DMS 273 (cell line): ENCODE measurements at regions not wholly inside any gene's neighbourhood (a gene's known extent, or its start where the extent isn't known, plus 50 kb on each side); places are given as distances from the start of the nearest gene placed in this dataset.
A peak's percentile ranks its signal among the peaks of the same experiment; 100 is the strongest.

ENCODE experiments used
- DNase-seq: peaks from one replicate; lab custom pipeline; 2025; ENCODE audit not compliant: unreplicated experiment; lab: John Stamatoyannopoulos, UW

DNA sequence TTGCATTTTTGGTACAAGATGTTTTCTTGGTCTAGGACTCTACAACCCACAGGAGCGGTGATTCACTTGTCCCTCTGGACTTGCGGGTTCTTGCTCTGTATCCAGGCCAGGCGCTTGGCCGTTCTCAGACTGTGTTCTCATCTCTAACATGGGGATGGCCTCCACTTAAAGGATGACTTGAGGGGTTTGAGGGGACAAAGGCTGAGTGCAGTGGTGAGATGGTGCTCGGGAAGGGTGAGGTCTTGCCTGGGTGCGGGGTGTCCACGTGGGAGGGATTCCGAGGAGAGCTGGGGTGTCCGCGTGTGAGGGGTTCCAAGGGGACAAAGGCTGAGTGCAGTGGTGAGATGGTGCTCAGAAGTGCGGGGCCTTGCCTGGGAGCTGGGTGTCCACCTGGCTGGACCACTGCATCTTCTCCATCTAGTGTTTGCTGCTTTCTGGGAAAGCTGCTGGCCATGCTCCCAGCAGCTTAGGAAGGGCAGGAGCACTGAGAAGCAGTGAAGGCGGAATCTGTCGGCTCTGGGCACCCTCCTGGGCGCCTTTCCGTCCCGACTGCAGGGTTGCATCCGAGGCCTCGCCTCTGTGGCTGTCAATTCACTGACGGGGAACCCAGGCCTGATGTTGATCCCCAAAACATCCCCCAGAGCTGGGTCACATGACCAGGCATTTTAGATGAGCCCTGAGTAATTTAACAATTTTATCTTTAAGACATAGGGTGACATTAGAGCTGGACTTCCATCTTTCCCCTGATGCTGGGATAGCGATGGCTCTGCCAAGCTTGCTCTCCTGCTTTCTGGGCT, 280.5 kb upstream of the IRX4 start:
- DNase-seq = no peak

DNA sequence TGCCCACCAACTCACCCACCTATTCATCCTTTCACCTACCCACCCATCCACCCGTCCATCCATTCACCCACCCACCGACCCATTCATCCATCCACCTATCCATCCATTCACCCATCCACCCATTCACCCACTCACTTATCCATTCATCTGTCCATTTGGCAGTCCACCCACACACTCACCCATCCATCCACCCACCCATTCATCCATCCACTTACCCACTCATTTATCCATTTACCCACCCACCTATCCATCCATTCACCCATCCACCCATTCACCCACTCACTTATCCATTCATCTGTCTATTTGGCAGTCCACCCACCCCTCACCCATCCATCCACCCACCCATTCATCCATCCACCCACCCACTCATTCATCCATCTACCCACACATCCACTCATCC, 278.1 kb upstream of the IRX4 start:
- DNase-seq = no peak

DNA sequence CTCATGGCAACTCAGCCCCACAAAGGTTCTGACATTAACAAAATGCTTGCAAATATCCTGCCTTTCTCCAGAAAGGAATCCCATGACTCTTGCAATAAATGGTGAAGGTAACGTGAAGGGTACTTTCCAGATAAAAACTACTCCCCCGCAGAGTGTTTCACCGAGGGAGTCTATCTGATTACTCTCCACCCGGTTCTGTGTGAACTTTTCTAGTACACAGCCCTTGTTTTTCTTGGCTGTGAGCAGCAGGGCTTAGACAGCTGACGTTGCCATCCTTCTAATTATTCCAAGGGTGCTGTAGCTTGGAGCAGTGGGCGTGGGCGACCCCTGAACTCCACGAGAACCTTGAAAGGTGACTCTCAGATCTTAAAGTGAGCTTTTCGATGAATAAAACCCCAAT, 276.0 kb upstream of the IRX4 start:
- DNase-seq = no peak

DNA sequence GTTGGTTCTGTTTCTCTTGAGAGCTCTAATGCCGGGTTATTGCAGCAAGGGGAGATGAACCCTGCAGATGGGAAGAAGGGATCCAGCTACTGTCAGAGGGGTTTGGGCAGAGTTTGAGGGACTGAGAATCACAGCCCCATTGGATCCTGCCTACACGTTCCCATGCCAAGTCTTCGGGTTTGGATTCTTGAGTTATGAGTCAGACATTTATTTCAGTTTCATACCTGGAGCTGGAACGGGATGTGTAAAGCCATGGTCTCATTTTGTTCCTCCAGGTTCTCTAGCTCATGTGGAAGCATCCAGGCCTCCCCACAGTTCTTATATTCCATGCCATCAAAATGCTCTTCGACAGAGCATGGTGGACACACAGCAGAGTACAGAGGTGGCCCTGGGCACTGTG, 275.4 kb upstream of the IRX4 start:
- DNase-seq = no peak

DNA sequence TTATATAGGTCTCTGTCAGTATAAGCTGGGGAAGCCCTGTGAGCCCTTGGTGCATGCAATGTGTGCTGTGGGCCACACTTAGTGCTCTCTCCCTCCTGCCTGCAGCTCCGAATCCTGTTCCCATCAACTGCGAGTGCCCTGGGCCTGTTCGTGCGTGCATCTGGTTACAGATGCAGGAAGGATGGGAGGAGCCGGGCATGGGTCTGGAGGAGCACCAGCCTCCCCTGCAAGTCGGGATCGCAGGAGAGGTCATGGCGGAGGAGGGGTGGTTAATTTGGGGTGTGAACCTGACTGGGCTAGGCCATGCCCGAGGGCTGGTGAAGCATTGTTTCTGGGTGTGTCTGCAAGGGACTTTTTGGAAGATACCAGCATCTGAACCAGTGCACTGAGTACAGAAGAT, 274.6 kb upstream of the IRX4 start:
- DNase-seq = no peak

DNA sequence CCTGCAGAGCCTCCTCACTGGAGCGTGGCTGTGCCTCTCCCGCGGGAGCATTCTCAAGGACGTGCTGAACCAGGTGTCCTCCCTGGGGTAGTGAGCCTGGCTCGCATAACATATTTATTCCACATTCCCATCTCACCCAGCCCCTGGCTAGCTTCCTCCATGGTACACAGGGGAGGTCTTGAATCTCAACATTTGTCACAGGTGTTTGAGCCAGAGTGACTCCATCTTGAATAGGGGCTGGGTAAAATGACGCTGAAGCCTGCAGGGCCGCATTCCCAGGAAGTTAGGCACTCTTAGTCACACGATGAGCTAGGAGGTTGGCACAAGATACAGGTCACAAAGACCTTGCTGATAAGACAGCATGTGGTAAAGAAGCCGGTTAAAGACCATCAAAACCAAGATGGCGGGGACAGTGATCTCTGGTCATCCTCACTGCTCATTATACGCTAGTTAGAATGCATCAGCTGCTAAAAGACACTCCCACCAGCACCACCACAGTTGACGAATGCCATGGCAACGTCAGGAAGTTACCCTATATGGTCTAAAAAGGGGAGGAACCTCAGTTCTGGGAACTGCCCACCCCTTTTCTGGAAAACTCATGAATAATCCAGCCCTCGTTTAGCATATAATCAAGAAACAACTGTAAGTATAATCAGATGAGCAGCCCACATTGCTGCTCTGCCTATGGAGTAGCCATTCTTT, 273.8 kb upstream of the IRX4 start:
- no peak for DNase-seq

DNA sequence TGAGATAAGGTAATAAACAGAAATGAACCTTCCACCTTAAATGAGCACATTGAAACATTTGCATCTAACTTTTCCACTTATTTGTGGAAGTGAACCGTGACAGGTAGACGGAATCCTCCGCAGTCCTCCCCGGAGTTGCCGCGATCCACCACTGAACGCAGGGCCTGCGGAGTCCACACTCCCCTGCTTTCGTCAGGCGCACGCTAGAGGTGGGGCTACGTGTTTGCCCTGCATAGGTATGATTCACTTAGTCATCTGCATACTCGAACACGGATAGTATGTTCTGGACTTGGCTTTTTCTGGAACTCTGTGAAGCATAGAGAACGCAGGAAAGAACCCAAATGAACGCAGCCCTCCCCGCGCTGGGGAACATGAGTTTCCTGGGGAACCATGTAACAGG, 272.8 kb upstream of the IRX4 start:
- DNase-seq = no peak

DNA sequence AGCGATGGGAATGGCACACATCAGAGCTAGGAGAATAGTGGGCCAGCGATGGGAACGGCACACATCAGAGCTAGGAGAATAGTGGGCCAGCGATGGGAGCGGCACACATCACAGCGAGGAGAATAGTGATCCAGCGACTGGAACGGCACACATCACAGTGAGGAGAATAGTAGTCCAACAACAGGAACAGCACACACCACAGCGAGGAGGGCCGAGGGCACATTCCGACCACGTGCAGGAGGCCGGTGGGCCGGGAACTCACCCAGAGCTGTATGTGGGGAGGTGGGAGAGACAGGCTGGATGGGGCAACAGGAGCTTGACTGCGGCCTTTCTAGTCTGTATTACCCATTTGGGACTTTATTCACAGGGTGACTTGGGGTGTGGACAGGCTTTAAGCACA, 271.1 kb upstream of the IRX4 start:
- DNase-seq = no peak

DNA sequence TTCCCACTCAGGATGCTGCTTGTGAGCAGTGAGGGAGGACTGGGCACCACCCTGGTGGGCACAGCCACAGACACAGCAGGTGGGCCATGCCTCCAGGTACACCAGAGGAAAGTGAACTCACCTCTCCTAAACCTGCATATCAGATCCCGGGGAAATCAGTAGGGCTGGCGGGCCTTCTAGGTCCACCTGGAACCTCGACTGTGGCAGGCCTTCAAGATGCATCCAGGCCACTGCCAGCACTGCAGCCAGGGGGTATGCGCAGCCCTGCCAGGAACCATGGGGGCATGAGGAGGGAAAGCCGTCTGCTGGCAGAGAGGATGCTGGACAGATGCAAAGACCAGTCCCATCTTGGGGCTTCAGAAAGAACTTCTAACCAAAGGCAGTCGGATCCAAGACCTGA, 270.6 kb upstream of the IRX4 start:
- no peak for DNase-seq

DNA sequence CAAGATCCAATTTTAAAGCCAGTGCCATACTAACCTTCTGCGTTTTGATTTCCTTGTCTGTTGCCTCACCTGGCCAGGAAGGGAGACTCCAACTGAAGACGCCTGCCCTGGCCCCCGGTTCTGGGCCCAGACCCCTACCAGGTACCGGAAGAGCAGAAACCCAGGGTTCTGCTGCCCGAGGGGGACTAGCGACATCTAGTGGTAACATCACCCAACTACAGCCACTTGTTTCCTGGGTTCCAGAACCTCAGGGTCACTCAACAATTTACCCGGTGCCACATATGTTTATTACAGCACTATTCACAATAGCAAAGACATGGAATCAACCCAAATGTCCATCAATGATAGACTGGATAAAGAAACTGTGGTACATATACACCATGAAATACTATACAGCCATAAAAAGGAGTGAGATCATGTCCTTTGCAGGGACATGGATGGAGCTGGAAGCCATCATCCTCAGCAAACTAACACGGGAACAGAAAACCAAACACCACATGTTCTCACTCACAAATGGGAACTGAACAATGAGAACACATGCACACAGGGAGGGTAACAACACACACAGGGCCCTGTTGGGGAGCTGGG, 268.7 kb upstream of the IRX4 start:
- peak; percentile 32 for DNase-seq

DNA sequence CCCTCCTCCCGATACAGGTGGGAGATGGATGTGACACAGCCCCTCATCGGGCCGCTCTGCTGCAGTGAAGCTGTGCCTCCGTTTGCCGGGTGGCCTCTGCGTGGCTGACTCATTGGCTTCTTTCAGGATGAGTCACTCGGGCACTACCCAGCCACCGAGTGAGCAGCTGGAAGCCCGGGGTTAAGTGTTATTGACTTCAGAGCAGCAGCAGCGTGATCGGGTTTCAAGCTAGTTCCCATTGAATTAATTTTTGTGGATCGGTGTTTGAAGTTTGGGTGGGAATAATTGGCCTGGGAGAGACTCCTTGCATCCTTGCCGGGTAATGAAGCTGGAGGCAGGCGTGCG, 266.4 kb upstream of the IRX4 start:
- no peak for DNase-seq

DNA sequence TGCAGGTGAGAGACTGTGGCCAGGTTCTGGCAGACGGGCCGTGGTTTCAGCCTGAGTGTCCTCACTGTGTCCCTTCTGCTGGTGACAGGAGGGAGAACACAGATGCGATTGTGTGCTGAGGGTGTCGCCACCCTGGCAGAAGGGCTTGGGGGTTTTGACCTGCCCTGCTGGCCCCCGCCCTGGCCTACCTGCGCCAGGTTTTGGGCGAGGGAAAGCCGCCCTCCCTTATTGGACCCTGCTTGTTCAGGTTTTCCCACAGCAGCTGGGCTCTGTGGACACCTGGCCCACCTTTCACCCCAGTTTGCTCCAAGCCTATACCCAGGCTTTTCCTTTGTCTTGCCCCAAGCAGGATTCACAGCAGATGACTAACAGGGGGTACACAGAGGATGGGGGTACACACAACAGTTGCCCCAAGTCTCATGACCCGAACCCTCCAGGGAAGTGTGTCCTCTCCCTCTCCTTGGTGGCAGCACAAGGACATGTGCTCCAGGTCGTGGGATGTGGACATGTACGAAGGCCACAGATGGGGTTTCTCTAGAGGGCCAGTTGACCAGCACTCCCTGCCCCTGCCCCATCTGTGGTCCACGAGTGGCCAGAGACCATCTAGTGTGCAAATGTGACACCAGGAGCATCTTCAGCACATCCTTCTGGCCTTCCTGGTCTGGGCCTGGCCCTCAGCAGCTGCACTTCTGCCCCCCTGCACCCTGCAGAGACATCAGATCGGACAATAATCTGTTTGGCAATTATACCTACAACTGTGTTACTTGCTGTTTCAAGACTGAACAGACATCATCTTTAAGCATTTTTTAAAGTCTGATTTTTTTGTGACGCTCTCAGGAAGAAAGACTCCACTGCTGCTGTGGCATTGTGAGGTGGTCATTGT, 265.8 kb upstream of the IRX4 start:
- no peak for DNase-seq

DNA sequence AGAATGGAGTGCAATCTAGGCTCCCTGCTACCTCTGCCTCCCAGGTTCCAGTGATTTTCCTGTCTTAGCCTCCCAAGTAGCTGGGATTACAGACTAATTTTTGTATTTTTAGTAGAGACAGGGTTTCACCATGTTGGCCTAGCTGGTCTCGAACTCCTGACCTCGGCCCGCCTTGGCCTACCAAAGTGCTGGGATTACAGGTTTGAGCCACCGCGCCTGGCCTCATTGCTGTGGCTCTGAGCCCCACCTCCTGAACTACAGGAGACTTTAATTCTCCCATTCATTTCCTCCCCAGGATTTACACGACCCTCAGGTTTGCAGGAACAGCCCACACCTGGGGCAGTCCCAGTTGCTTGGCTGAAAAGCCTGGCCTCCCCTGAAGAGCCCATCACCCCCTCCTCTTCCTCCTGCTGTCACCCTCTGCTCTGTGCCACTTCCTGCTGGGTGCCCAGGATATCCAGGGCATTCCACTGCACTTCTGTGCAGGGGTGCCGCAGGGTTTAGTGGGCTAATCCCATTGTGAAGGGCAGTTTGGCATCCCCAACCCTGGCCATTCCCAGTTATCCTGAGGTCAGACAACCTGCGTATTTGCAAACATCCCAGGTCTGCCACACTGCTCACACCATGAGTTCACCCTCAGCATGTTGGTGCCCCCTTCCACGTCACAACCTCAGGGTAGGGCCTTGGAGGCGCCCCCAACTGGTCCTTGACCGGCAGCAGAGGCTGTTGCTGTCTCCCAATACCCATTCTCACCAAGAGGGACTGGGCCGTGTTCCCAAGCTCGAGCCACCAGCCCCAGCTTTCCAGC, 265.0 kb upstream of the IRX4 start:
- DNase-seq = no peak

DNA sequence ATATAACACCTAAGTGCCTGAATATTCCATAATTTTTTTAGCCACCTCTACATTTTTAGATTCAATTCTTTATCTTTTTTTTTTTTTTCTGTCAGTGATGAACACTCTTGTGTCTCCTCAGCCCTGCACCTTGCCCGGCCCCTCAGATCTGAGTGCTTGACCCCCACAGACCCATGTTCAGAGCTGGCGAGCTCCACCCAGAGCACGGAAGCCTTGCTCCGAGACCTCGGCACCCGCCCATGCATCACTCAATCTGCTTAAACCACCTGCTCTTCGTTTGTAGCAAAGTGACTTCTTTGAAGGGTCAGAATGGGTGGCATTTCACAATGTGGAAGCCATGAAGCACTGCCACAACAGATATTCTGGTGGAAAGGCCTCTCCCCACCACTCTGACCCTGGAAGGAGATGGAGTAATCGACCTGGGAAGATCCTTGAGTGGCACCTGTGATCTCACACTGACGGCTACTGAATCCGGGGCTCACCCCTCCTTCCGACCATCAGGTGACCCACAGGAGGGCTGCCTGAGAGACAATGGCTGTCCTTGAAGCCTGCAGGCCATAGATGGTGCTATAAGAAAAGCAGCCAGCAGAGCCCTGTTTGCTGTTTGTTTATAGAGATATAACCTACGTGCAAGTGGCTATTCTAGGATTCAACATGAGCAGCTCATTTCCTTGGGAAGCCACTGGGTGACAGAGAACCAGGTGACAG, 261.1 kb upstream of the IRX4 start:
- DNase-seq = no peak

DNA sequence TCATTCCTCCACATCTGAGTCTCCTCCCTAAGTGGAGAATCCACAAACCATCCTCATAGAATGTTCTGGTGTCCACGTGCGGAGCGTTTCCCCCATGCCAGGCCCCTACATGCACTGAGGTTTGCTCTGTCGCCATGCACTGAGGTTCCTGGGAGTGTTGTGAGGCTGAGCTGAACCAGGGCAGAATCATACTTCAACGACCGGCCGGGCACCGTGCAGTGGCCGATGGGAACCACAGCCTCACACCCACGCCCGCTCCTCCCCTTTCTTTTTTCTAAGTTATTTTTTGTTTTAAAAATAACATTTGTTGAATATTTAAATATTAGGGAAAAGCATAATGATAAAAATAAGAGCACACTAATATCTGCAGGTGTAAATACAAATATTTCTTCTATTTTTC, 260.4 kb upstream of the IRX4 start:
- no peak for DNase-seq

DNA sequence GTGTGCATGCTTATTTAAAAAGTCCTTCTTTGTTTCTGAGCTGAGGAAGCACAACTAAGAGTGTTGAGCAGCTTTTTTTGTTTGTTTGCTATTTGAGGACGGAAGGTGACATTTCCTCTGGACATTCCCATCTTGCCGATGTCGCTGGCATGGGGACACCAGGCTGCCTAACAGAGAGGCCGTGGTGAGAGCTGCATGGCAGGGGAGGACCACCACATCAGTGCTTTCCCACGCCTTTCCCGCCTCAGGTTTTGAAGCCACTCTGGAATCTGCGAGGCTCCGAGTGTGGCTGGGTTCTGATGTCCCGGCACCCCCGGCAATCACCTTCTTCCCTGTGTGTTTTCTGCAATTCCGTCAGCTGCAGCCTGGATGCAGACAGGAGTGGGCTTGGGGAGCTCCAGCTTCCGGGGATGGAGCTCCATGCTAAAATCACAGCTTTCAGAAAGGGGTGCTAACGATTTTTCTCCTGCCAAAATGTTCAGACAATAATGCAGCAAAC, 259.8 kb upstream of the IRX4 start:
- no peak for DNase-seq

DNA sequence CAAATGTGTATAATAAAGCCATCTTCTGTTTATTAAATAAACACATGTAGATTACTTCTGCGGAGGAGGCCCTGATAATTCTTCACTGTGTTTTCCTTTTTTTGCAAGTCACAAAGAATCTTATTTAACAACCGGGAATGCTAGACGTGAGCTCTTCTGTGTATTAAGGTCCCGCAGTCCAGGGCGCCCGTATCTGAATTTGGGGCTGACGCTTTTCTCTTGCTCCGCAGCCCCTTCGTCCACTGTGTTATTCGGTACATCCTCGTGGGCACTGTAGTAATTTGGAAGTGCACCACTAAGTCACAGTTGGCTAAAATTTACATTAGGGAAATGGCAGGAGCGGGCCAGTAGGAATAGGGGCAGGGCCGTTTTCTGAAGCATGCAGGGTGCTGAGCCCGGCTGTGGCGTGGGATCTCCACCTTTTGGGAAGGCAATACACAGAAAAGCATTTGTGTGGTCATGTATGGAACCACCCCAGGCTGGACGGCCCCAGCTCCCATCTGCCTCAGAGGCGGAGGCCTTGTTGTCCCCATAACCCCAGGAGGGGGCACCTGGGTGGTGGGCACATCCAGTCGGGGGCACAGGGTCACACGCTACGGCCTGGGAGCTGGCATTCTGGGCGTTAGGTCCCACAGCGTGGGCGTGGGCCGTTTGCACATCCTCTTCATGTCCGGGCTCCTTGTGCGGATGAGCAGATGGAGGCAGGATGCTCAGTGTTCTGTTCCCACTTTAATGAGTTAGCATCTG, 258.7 kb upstream of the IRX4 start:
- DNase-seq = no peak

DNA sequence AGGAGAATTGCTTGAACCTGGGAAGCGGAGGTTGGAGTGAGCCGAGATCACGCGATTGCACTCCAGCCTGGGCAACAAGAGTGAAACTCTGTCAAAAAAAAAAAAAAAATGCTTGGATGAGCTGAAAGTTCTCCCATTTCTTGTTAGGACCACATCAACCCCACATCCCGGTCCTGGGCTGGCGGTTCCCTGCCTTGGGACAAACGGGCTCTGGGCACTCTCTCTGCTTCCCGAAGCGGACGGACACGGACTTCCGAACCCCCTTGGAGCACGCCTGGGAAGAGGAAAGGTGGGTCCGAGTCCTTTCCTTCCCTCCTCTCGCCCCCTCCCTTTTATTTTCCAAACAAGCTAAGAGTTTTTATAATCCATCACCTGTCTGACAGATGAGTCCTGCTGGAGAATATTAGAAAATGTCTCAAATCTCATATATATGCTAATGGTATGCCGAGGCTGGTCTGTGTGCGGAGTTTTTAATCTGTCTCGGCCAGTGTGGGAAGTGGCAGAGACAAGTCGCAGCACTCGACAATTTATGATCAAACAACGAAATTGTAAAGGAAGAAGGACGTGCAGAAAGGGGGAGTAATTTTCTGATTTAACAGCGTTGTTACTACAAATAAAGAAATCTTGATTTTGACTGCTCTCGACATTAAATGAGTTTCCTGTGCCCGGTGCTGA, 257.9 kb upstream of the IRX4 start:
- no peak for DNase-seq

DNA sequence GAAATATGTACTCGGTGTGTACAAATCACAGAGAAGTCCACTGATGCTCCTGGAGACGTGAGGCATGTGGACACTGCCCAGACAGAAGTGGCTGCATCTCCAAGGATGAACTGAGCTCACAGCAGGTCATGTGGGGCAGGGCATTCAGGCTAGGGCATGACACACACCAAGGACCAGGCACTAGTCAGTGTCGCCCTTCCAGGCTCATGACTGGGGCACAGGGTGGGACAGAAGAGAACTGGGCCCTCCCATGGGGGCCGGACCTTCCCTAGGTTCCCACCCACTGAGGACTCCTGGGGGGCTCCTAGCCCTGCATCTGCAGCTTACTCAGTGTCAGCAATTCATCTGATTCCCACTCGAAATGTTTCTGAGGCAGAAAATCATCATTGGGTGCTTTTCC, 256.8 kb upstream of the IRX4 start:
- no peak for DNase-seq
